Keratinocyte (primary cell): ENCODE measurements at regions not wholly inside any gene's neighbourhood (a gene's known extent, or its start where the extent isn't known, plus 50 kb on each side); places are given as distances from the start of the nearest gene placed in this dataset.

Experiments
- DNase-seq: peaks from one replicate; pipeline ENCODE4 v3.0.0-alpha.2; 2011; ENCODE audit warnings: low read depth, missing footprints, low spot score
- FAIRE-seq: peaks from 2 replicates; lab custom pipeline; 2011; peaks lifted over from hg19 to GRCh38; lab: Jason Lieb, UNC
- H2AFZ ChIP-seq: 2 replicates; pipeline ENCODE4 v1.6.0; 2012; ENCODE audit warnings: low read length, control low read depth, inconsistent platforms; ENCODE audit not compliant: control insufficient read depth
- H3K27ac ChIP-seq: 2 replicates; pipeline ENCODE4 v1.5.1; 2011; ENCODE audit warnings: low read length; ENCODE audit not compliant: control insufficient read depth, insufficient read depth
- H3K27me3 ChIP-seq: 3 replicates; pipeline ENCODE4 v1.6.0; 2011; ENCODE audit warnings: low read length; ENCODE audit not compliant: control insufficient read depth, insufficient read depth; ENCODE audit errors: extremely low read depth
- H3K36me3 ChIP-seq, 2 experiments: 2 replicates in 1 of 2; 3 replicates in 1 of 2; pipeline ENCODE4 v1.5.1; 2011; ENCODE audit warnings: low read length in 2 of 2, mild to moderate bottlenecking in 1 of 2; ENCODE audit not compliant: control insufficient read depth in 2 of 2, insufficient read depth in 2 of 2; ENCODE audit errors: extremely low read depth in 1 of 2
- H3K4me1 ChIP-seq: 3 replicates; pipeline ENCODE4 v1.5.1; 2011; ENCODE audit warnings: low read length; ENCODE audit not compliant: control insufficient read depth, insufficient read depth; ENCODE audit errors: extremely low read depth
- H3K4me2 ChIP-seq: 3 replicates; pipeline ENCODE4 v1.6.0; 2011; ENCODE audit warnings: low read depth, low read length; ENCODE audit not compliant: control insufficient read depth, insufficient read depth; ENCODE audit errors: extremely low read depth
- H3K4me3 ChIP-seq, 3 experiments: fragments of 200-600 bp in 1 of 3; sonication (generic) in 1 of 3; 2 replicates in 2 of 3; 3 replicates in 1 of 3; pipeline ENCODE4 v1.5.1; 2011 to 2016; ENCODE audit warnings: low read length in 3 of 3, mild to moderate bottlenecking in 3 of 3, control low read depth in 2 of 3, inconsistent platforms in 1 of 3, low read depth in 1 of 3, mixed read lengths in 1 of 3, mixed run types in 1 of 3, moderate library complexity in 1 of 3; ENCODE audit not compliant: control insufficient read depth in 2 of 3, insufficient read depth in 2 of 3; ENCODE audit errors: extremely low read depth in 1 of 3
- H3K79me2 ChIP-seq: 2 replicates; pipeline ENCODE4 v1.6.0; 2012; ENCODE audit warnings: low read length; ENCODE audit not compliant: control insufficient read depth, insufficient read depth
- H3K9ac ChIP-seq: 3 replicates; pipeline ENCODE4 v1.6.0; 2011; ENCODE audit warnings: low read length; ENCODE audit not compliant: control insufficient read depth, insufficient read depth; ENCODE audit errors: extremely low read depth
- H3K9me1 ChIP-seq: 3 replicates; pipeline ENCODE4 v1.6.0; 2011; ENCODE audit warnings: low read length; ENCODE audit not compliant: control insufficient read depth, insufficient read depth; ENCODE audit errors: extremely low read depth
- H3K9me3 ChIP-seq: 2 replicates; pipeline ENCODE4 v1.5.1; 2012; ENCODE audit warnings: low read depth, low read length; ENCODE audit not compliant: control insufficient read depth
- H4K20me1 ChIP-seq: 3 replicates; pipeline ENCODE4 v1.6.0; 2011; ENCODE audit warnings: low read length; ENCODE audit not compliant: control insufficient read depth, insufficient read depth; ENCODE audit errors: extremely low read depth
- CTCF ChIP-seq, 3 experiments: IDR thresholded peaks in 1 of 3; conservative IDR thresholded peaks in 1 of 3; optimal IDR thresholded peaks in 1 of 3; 2 replicates in 2 of 3; 3 replicates in 1 of 3; pipeline versions ENCODE3 to v1.5.1; 2011; ENCODE audit warnings: low read length in 3 of 3, mild to moderate bottlenecking in 3 of 3, moderate library complexity in 2 of 3, control low read depth in 1 of 3, inconsistent platforms in 1 of 3; ENCODE audit not compliant: insufficient read depth in 2 of 3; ENCODE audit errors: extremely low read depth in 1 of 3
- EZH2 ChIP-seq: IDR thresholded peaks from one replicate; pipeline ENCODE4 v1.6.1; 2012; ENCODE audit warnings: inconsistent platforms, mild to moderate bottlenecking, low read length, moderate library complexity
- dilution Hi-C: fragments of 300-500 bp; cut with MboI; formaldehyde crosslinking; loops from one replicate; pipeline ENCODE4 v1.7.0; 2020; ENCODE audit warnings: low sequenced_read_pairs; ENCODE audit not compliant: extremely low pct_ligation_motif_present

DNA sequence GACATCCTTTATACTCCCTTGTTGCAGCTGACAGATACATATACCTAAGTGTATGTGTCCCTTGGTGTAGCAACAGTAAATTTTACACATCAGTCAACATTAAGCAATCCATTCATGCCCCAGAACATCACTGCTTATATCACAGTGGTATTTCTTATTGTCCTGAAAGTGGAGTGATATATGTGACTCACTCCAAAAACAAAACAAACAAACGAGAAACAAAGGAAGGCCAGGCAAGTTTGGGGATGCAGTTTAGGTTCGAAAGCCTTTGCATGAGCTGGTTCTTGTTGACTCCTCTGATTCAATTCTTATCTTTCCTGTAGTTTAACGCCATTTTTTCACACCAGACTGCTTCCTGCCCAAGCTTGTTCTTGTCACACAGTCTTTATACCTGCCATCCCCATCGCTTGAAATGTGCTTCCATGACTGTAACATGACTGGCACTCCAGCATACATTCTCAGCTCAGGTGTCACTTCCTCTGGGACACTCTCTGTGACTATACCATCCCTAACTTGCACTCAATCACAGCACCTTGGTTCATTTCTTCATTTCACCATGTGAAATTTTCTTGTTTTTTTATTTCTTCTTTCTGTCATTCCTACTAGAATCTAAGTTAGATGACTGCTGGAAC lies 125.0 kb upstream of the TSHZ2 start:
- H3K27ac ChIP-seq = peak overlapping the region; percentile 38
- TF ChIP-seq CTCF (optimal IDR thresholded peaks at IDR 0.05 in 1 of 3, IDR thresholded peaks at IDR 0.05 in 1 of 3, conservative IDR thresholded peaks at IDR 0.05 in 1 of 3; ENCODE audit: extremely low read depth in 1 of 3, insufficient read depth in 2 of 3, low read length in 3 of 3) (no peak), EZH2 (no peak)

GRCh38 chr20:52845044-52845443 lies 127.1 kb upstream of the TSHZ2 start:
- Histone ChIP-seq H3K4me3 (no peak overlapping the region), H3K9ac (no peak overlapping the region), H3K4me2 (no peak overlapping the region), H4K20me1 (no peaks in the 10 kb centered on the region), H3K36me3 (no peaks in the 10 kb centered on the region), H3K27me3 (no peaks in the 10 kb centered on the region), H3K79me2 (no peaks in the 10 kb centered on the region), H2AFZ (no peak overlapping the region), H3K9me3 (no peaks in the 10 kb centered on the region), H3K27ac (no peak overlapping the region), H3K9me1 (no peaks in the 10 kb centered on the region), H3K4me1 (peaks cover 11% of the 10 kb centered on the region)
- DNase-seq (no peak), FAIRE-seq (no peak)
- no peak for TF ChIP-seq CTCF (optimal IDR thresholded peaks at IDR 0.05 in 1 of 3, IDR thresholded peaks at IDR 0.05 in 1 of 3, conservative IDR thresholded peaks at IDR 0.05 in 1 of 3; ENCODE audit: extremely low read depth in 1 of 3, insufficient read depth in 2 of 3, low read length in 3 of 3)
- no peak for TF ChIP-seq EZH2
- dilution Hi-C loops = no loop called here

More for the DNA sequence above, 125.0 kb upstream of the TSHZ2 start:
- Histone ChIP-seq H3K79me2 (no peaks in the 10 kb centered on the region), H3K9ac (no peak overlapping the region), H2AFZ (no peak overlapping the region), H4K20me1 (no peaks in the 10 kb centered on the region), H3K36me3 (no peaks in the 10 kb centered on the region), H3K9me3 (no peaks in the 10 kb centered on the region), H3K4me1 (peaks cover 11% of the 10 kb centered on the region), H3K4me3 (no peak overlapping the region), H3K27me3 (no peaks in the 10 kb centered on the region), H3K4me2 (no peak overlapping the region), H3K9me1 (no peaks in the 10 kb centered on the region)
- dilution Hi-C loops = no loop called here
- FAIRE-seq (peak; percentile 77), DNase-seq (no peak)
